HG03520 (cell line): ENCODE measurements at regions not wholly inside any gene's neighbourhood (a gene's known extent, or its start where the extent isn't known, plus 50 kb on each side); places are given as distances from the start of the nearest gene placed in this dataset.

ENCODE experiments used
- ATAC-seq: cut with Tn5 transposase; IDR thresholded peaks from one replicate; pipeline ENCODE4 v1.9.1; 2021; ENCODE audit warnings: mild to moderate bottlenecking, moderate library complexity; ENCODE audit not compliant: unreplicated experiment

DNA sequence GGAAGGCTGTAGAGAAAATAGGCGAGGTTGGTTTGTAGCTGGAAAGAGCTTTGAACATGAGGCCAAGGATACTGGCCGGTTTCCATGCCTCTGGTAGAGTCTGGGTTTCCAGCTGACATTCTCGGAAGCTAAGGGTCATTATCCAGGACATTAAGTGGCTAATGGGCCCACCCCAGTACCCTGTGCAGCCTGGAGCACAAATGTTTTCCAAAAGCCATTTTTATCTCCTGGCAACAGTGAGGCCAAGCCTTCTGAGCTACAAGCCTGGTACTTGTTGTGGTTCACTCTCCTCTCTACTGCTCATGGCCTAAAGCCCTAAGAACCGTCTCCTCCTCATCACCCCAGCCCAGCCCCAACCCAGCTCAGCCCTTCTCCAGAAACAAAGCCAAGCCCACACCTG is 122.9 kb downstream of the DMRTA2 start:
- no peak for ATAC-seq

GRCh38 chr1:50295566-50295965 is 127.7 kb downstream of the DMRTA2 start:
- ATAC-seq: no peak

DNA sequence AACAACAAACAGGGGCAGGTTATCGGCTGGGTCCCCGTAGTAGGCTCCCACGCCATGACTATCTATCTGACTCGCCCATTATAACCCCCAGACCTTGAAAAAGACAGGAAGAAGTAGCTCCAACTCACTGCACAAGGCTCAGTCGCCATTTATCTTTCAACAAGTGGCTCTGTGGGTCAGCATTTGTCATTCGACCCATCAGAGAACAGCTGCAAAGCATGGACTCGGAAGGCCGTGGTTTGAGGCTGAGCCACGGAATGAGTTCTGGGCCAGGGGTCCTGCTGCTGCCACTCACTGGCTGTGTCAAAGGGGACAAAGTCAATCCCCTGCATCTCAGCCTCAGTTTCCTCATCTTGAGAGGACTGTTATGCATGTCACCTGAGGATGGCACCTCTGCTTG is 131.0 kb downstream of the DMRTA2 start:
- ATAC-seq: no peak

DNA sequence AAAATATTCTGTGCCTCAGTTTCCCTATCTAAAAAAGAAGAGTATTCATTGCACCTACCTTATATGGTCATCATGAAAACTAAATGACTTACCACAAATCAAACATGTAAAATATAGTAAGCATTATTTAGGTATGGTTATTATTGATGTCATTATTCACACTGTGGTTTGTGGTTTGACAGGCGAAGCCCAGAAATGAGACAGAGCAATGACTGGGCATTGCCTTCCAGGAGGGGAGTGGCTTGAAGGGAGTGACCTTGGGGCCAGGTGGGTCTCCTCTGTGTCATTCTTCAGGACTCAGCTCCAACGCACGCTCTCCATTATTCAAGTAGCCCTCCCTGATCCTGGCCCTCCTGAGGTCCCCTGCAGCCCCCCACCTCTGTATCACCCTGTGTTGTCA is 133.7 kb downstream of the DMRTA2 start:
- no peak for ATAC-seq

DNA sequence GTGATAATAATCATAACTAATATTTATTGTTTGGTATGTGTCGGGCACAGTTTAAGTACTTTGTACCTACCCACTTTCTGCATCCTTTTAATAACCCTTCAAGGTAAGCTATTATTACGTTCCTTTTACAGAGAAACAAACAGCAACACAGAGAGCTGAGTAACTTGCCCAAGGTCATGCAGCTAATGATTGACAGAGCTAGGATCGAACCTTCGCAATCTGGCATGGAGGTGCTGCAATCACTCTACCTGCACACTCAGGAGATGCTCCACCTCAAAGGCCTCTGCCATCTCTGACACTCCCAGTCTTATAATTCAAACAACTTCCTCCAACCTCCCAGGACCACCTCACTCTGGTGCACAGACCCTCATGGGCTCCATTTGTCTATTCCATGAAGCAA is 137.2 kb downstream of the DMRTA2 start:
- no peak for ATAC-seq

GRCh38 chr1:50279622-50280330 is 143.5 kb downstream of the DMRTA2 start:
- ATAC-seq: no peak

DNA sequence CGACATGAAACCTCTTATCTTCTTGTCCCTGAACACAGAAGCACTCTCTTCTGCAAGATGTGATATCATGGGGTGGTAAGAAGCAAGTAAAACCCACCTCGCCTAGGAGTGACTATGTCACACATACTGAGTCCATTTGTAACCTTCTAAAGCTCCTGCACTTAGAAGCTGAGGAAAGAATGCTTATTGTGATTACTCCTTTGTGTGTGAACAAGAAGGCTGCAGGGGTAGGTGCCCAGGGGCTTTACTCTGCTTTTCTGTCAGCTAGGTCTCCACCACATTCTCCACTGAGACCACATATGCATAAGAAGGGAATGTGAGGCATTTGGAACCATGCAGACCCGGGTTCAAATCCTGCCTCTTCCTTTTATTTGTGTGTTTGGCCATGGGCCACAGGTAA is 144.3 kb downstream of the DMRTA2 start:
- ATAC-seq: no peak

- ATAC-seq: no peak
These were observed 144.8 kb downstream of the DMRTA2 start for GRCh38 chr1:50278410-50278809.

DNA sequence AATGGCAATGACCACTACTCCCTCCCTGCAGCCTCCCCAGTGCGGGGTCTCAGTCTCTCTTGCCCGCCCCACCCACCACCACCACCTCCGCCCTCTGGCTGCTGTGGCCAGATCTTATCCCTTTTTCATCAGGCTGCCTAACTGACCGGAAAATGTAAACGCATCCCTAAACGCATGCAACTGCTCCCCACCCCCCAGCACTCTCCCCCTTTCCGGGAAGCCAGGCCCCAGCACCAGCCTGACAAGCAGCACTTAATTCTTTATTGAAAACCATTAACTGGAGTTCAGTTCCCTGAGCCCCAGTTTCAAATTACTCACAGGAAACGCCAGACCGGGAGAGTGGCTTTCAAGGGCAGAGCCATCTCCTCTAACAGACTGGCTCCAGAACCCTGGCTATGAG is 147.7 kb downstream of the DMRTA2 start:
- ATAC-seq: no peak

- ATAC-seq: no peak
These were observed 150.3 kb downstream of the DMRTA2 start for GRCh38 chr1:50272912-50273311.

- ATAC-seq: no peak
These were observed 151.2 kb downstream of the DMRTA2 start for GRCh38 chr1:50271968-50272578.

DNA sequence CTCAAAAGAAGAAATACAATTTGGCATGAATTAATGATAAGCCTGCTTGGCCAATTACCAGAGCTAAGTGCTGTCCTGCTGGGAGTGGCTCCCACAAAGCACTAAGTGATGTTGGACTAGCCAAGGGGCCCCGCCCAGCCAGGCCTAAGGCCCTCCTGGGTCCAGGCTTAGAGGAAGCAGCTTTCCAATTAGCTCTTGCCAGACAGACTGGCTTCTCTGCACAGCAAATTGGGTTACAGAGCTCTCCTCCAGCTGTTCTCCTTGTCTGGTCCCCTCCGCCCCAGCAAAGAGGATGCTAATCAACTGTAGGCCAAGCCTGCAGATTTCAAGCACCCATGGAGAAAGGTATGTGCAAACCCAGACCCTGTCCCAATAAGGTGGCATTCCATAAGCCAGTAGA is 151.9 kb downstream of the DMRTA2 start:
- ATAC-seq: no peak

- ATAC-seq: no peak
These were observed 152.3 kb downstream of the DMRTA2 start for GRCh38 chr1:50270926-50271325.

DNA sequence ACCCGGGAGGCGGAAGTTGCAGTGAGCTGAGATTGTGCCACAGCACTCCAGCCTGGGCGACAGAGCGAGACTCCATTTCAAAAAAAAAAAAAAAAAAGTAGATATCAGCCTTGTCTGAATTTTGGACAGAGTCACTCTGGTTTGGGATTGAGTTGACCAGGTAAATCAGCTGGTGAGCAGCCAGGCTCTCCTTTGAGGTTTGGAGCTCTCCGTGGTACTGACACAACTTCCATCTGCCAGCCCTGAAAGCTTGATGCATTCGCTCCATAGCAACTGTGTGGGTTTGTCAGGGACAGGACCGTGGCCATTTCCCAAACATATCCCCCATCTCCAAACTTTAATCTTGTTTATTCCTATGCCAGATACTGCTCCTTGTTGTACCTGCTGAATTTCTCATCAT is 155.2 kb downstream of the DMRTA2 start:
- ATAC-seq: no peak

DNA sequence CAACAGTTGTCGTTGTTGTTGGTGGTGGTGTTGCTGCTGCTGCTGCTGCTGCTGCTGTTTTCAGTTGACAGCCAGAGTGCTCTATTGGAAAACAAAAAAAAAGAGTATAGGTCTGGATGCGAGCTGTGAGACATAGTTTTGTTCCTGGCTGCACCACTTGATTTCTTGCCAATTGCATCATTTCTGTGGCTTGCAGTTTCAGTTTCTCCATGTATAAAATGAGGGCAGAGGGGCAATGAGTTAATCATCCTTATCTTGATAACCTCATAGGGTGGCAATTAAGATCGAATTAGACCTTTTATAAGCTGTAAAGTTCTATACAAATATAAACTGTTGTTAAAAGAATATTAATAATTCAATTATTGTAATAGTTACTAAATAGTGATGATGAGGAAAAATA is 156.7 kb downstream of the DMRTA2 start:
- no peak for ATAC-seq

DNA sequence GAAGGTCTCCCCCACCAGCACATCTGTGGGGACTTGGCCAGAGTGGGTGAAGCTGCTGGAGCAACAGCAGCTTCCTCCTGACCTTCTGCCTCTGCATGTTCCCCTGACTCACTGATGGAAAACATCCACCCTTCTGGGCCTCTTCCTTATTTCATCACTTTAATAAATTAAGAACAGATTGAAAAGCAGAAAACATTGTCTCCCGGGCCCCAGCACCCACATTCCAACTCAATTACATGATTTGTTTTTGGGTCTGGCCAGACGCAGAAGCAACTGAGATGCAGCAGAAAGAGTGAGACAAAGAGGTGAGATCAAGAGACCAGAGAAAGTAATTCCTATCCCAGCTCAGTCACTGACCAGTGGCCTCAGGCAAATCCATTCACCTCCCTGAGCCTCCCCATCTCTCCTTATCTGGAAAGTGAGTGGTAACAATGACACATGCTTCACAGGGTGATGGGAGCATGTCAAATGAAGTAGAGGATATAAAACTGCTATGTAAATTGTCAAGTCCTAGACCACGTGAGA is 157.1 kb downstream of the ELAVL4 start:
- ATAC-seq: no peak

GRCh38 chr1:50264590-50264989 is 155.9 kb downstream of the ELAVL4 start:
- no peak for ATAC-seq

- no peak for ATAC-seq
These were observed 153.7 kb downstream of the ELAVL4 start for GRCh38 chr1:50262436-50262835.

- ATAC-seq: no peak
These were observed 153.2 kb downstream of the ELAVL4 start for GRCh38 chr1:50261951-50262350.

GRCh38 chr1:50257940-50258685 is 149.4 kb downstream of the ELAVL4 start:
- no peak for ATAC-seq

- no peak for ATAC-seq
These were observed 148.3 kb downstream of the ELAVL4 start for GRCh38 chr1:50257029-50257428.
